ENCODE measurements at regions not wholly inside any gene's neighbourhood (a gene's known extent, or its start where the extent isn't known, plus 50 kb on each side); places are given as distances from the start of the nearest gene placed in this dataset.

DNA sequence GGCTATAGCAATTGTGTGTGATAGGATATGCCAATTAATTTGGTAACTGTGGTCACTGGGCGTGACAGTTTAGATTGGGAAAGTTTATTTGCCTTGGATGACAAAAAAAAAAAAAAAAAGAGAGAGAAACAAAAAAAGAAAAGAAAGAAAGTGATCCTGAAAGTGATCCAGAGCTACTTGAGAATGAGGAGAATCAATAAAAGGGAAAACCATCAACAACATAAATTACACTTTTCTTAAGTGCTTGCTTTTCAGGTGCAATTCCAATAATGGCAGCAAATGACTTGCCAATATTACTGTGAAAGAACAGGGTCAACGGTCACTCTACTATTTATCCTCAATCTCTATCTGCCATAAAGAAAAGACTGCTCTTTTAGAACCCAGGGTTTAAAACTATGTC lies 191.8 kb upstream of the SEMA3C start:
- no peak for DNase-seq (ENCODE audit: extremely low spot score)
- POLR2A ChIA-PET = no interaction called here
- CTCF ChIA-PET = no interaction called here
- TF ChIP-seq ZNF384 (IDR thresholded peaks at IDR 0.05) (no peak), BHLHE40 (IDR thresholded peaks at IDR 0.05; ENCODE audit: borderline replicate concordance) (no peak), ARNT (IDR thresholded peaks at IDR 0.05) (no peak), NFRKB (IDR thresholded peaks at IDR 0.05) (no peak), SP1 (IDR thresholded peaks at IDR 0.05) (no peak), ELF4 (IDR thresholded peaks at IDR 0.05) (no peak), HDGF (IDR thresholded peaks at IDR 0.05; ENCODE audit: borderline replicate concordance) (no peak), TARDBP (IDR thresholded peaks at IDR 0.05) (no peak), FOXK2 (IDR thresholded peaks at IDR 0.05) (no peak), FOXA1 (IDR thresholded peaks at IDR 0.05) (no peak)
- TF ChIP-seq, protein P1, sequence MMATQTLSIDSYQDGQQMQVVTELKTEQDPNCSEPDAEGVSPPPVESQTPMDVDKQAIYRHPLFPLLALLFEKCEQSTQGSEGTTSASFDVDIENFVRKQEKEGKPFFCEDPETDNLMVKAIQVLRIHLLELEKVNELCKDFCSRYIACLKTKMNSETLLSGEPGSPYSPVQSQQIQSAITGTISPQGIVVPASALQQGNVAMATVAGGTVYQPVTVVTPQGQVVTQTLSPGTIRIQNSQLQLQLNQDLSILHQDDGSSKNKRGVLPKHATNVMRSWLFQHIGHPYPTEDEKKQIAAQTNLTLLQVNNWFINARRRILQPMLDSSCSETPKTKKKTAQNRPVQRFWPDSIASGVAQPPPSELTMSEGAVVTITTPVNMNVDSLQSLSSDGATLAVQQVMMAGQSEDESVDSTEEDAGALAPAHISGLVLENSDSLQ (IDR thresholded peaks at IDR 0.05) = no peak

DNA sequence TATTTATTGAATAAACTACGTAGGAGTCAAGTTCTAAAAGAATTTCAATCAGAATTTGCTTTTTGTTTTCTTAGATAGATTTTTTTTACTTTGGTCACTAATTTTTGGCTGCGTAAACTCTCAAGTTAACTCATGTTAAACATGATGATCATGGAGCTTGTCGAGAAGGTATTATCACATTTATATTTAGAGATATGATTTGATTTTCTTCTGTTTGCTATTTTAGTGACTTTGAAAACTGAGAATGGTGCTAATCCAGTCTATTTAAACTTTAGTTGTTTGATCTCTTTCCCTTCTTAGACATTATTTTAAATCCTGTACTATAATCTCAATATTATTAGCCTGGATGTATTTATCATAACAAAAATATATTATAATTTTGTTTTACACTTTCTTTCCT lies 179.4 kb upstream of the SEMA3C start:
- DNase-seq (ENCODE audit: extremely low spot score) = no peak
- ChIA-PET POLR2A (no interaction called here), CTCF (no interaction called here)
- TF ChIP-seq NFRKB (IDR thresholded peaks at IDR 0.05) = no peak
- TF ChIP-seq HDGF (IDR thresholded peaks at IDR 0.05; ENCODE audit: borderline replicate concordance) = no peak
- TF ChIP-seq FOXM1 (IDR thresholded peaks at IDR 0.05; ENCODE audit: borderline replicate concordance) = no peak
- TF ChIP-seq ARNT (IDR thresholded peaks at IDR 0.05) = no peak
- TF ChIP-seq ELF4 (IDR thresholded peaks at IDR 0.05) = no peak
- no peak for TF ChIP-seq SUZ12 (IDR thresholded peaks at IDR 0.05)

DNA sequence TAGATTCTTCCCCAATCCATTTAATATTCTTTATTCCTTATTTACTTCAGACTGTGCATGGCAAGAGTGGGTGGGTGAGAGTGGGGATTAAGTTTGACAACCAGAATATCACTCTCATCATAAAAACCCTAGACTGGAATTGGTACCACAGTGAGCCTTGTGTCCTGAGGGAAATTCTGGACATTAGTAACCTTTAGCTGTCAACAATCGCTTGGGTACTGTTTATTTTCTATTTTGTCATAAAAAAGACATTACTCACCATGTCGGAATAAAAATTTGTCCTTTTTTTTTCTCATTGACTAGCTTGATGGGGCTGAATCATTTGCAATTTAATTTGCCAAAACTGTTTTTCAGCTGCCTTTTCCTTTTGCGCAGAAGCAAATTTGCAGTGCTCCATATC lies 176.1 kb upstream of the SEMA3C start:
- CTCF ChIA-PET = no interaction called here
- no peak for TF ChIP-seq FOXA1 (IDR thresholded peaks at IDR 0.05)
- TF ChIP-seq, protein P1 (IDR thresholded peaks at IDR 0.05) = peak; percentile 59; the same call in 1 of the 2 replicates
- no peak for TF ChIP-seq ZNF384 (IDR thresholded peaks at IDR 0.05)
- POLR2A ChIA-PET = no interaction called here
- DNase-seq (ENCODE audit: extremely low spot score) = no peak

DNA sequence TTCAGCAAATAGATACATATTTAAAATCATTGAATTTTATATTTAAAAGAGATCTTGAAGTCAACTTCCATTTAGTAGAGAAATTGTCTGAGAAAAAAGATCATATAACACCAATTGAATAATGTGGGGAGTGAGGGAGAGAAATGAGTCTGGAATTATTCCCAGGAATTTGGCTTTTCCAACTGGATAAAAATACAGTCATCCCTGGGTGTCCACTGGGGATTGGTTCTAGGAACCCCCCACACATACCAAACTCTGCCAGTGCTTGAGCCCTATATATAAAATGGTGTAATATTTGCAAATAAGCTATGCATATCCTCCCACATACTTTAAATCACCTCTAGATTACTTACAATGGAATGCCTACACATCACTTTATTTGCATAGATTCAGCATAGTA lies 162.8 kb upstream of the SEMA3C start:
- DNase-seq (ENCODE audit: extremely low spot score) = no peak
- ChIA-PET CTCF (no interaction called here), POLR2A (no interaction called here)

DNA sequence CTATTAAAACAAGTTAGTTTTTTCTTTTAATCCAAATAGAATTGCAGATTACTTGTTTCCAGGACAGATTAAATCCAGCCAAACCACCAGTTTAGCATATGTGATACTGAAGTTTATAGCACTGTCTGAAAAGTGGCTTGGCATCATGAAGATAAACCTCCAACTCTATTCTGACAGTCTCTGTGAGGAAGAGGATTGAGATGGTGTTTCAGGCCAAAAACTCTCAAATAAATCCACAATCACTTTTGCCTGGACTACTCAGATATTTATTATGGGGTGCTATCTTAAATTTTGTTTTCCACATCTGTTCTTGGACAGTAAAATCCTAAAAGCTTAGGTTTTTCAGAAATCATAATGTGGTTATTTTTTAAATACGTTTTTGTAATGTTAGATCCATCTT lies 161.7 kb upstream of the SEMA3C start:
- POLR2A ChIA-PET = no interaction called here
- CTCF ChIA-PET = no interaction called here
- DNase-seq (ENCODE audit: extremely low spot score) = no peak
- TF ChIP-seq HDGF (IDR thresholded peaks at IDR 0.05; ENCODE audit: borderline replicate concordance) (no peak), CTBP1 (IDR thresholded peaks at IDR 0.05; ENCODE audit: borderline replicate concordance) (no peak), SP1 (IDR thresholded peaks at IDR 0.05) (no peak), LEF1 (IDR thresholded peaks at IDR 0.05; ENCODE audit: borderline replicate concordance) (no peak), FOXA1 (IDR thresholded peaks at IDR 0.05) (no peak), SUZ12 (IDR thresholded peaks at IDR 0.05) (no peak), FOXM1 (IDR thresholded peaks at IDR 0.05; ENCODE audit: borderline replicate concordance) (no peak), FOXK2 (IDR thresholded peaks at IDR 0.05) (no peak), ARNT (IDR thresholded peaks at IDR 0.05) (no peak), TARDBP (IDR thresholded peaks at IDR 0.05) (no peak), ZNF384 (IDR thresholded peaks at IDR 0.05) (no peak), BHLHE40 (IDR thresholded peaks at IDR 0.05; ENCODE audit: borderline replicate concordance) (no peak), ELF4 (IDR thresholded peaks at IDR 0.05) (no peak), L3MBTL2 (conservative IDR thresholded peaks at IDR 0.05) (no peak), NFRKB (IDR thresholded peaks at IDR 0.05) (no peak)
- TF ChIP-seq, protein P1 (IDR thresholded peaks at IDR 0.05) = no peak

More for the DNA sequence above, 162.8 kb upstream of the SEMA3C start:
- TF ChIP-seq FOXK2 (IDR thresholded peaks at IDR 0.05) (no peak), FOXM1 (IDR thresholded peaks at IDR 0.05; ENCODE audit: borderline replicate concordance) (no peak), LEF1 (IDR thresholded peaks at IDR 0.05; ENCODE audit: borderline replicate concordance) (no peak), SP1 (IDR thresholded peaks at IDR 0.05) (no peak), BHLHE40 (IDR thresholded peaks at IDR 0.05; ENCODE audit: borderline replicate concordance) (no peak), ELF4 (IDR thresholded peaks at IDR 0.05) (no peak), SUZ12 (IDR thresholded peaks at IDR 0.05) (no peak), TARDBP (IDR thresholded peaks at IDR 0.05) (no peak), CTBP1 (IDR thresholded peaks at IDR 0.05; ENCODE audit: borderline replicate concordance) (no peak), ARNT (IDR thresholded peaks at IDR 0.05) (no peak), NFRKB (IDR thresholded peaks at IDR 0.05) (no peak), ZNF384 (IDR thresholded peaks at IDR 0.05) (no peak), HDGF (IDR thresholded peaks at IDR 0.05; ENCODE audit: borderline replicate concordance) (no peak), L3MBTL2 (conservative IDR thresholded peaks at IDR 0.05) (no peak), FOXA1 (IDR thresholded peaks at IDR 0.05) (no peak)
- TF ChIP-seq, protein P1 (IDR thresholded peaks at IDR 0.05) = no peak

DNA sequence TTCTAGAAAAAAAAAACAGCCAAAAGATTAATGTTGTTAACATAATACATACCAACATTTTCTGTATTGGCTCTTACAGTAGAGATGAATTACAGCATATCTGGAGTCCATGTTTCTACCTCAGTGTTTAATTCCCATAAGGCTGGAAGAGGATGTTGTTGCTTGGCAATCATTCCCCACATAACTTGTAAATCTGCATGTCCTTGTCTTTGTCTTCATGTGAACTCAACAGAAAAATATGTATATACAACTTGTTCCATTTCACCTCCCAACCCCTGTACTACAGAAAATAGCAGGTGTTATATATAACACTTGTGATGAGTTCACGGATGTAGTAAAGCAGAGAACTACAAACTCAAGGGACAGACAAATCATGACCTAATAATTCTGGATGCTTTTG lies 160.9 kb upstream of the SEMA3C start:
- TF ChIP-seq ZNF384 (IDR thresholded peaks at IDR 0.05) (no peak), NFRKB (IDR thresholded peaks at IDR 0.05) (no peak), FOXK2 (IDR thresholded peaks at IDR 0.05) (no peak), ARNT (IDR thresholded peaks at IDR 0.05) (no peak), HDGF (IDR thresholded peaks at IDR 0.05; ENCODE audit: borderline replicate concordance) (no peak), LEF1 (IDR thresholded peaks at IDR 0.05; ENCODE audit: borderline replicate concordance) (no peak), FOXM1 (IDR thresholded peaks at IDR 0.05; ENCODE audit: borderline replicate concordance) (no peak), SP1 (IDR thresholded peaks at IDR 0.05) (no peak)
- TF ChIP-seq, protein P1 (IDR thresholded peaks at IDR 0.05) = no peak
- POLR2A ChIA-PET = no interaction called here
- CTCF ChIA-PET = no interaction called here
- no peak for DNase-seq (ENCODE audit: extremely low spot score)

All from HEK293T (cell line).